ENCODE measurements at regions not wholly inside any gene's neighbourhood (a gene's known extent, or its start where the extent isn't known, plus 50 kb on each side); places are given as distances from the start of the nearest gene placed in this dataset.

GRCh38 chr2:216553482-216554240 is 55.0 kb downstream of the RPL37A start:
- DNase-seq (ENCODE audit: low read depth, low spot score) = no peak

GRCh38 chr2:216554286-216554685 is 55.6 kb downstream of the RPL37A start:
- no peak for DNase-seq (ENCODE audit: low read depth, low spot score)

- DNase-seq (ENCODE audit: low read depth, low spot score) = no peak
These were observed 56.1 kb downstream of the RPL37A start for GRCh38 chr2:216554755-216555154.

- DNase-seq (ENCODE audit: low read depth, low spot score) = no peak
These were observed 56.6 kb downstream of the RPL37A start for GRCh38 chr2:216555274-216555673.

GRCh38 chr2:216556202-216556601 is 57.6 kb downstream of the RPL37A start:
- no peak for DNase-seq (ENCODE audit: low read depth, low spot score)

GRCh38 chr2:216557413-216557812 is 58.8 kb downstream of the RPL37A start:
- no peak for DNase-seq (ENCODE audit: low read depth, low spot score)

- DNase-seq (ENCODE audit: low read depth, low spot score) = no peak
These were observed 59.2 kb downstream of the RPL37A start for GRCh38 chr2:216557820-216558219.

GRCh38 chr2:216559625-216560156 is 61.0 kb downstream of the RPL37A start:
- no peak for DNase-seq (ENCODE audit: low read depth, low spot score)

GRCh38 chr2:216560838-216561270 is 62.2 kb downstream of the RPL37A start:
- DNase-seq (ENCODE audit: low read depth, low spot score) = no peak

GRCh38 chr2:216562696-216563435 is 64.2 kb downstream of the RPL37A start:
- DNase-seq (ENCODE audit: low read depth, low spot score) = peak; percentile 29

GRCh38 chr2:216563646-216564045 is 65.0 kb downstream of the RPL37A start:
- no peak for DNase-seq (ENCODE audit: low read depth, low spot score)

GRCh38 chr2:216564611-216565010 is 66.0 kb downstream of the RPL37A start:
- DNase-seq (ENCODE audit: low read depth, low spot score) = no peak

GRCh38 chr2:216565956-216566355 is 67.3 kb upstream of the IGFBP2 start:
- DNase-seq (ENCODE audit: low read depth, low spot score) = no peak

GRCh38 chr2:216568576-216568975 is 64.6 kb upstream of the IGFBP2 start:
- no peak for DNase-seq (ENCODE audit: low read depth, low spot score)

GRCh38 chr2:216569765-216570164 is 63.5 kb upstream of the IGFBP2 start:
- no peak for DNase-seq (ENCODE audit: low read depth, low spot score)

GRCh38 chr2:216570357-216570756 is 62.9 kb upstream of the IGFBP2 start:
- DNase-seq (ENCODE audit: low read depth, low spot score) = no peak

GRCh38 chr2:216571178-216571908 is 61.9 kb upstream of the IGFBP2 start:
- no peak for DNase-seq (ENCODE audit: low read depth, low spot score)

- no peak for DNase-seq (ENCODE audit: low read depth, low spot score)
These were observed 61.2 kb upstream of the IGFBP2 start for GRCh38 chr2:216571909-216572513.

GRCh38 chr2:216572582-216573578 is 60.3 kb upstream of the IGFBP2 start:
- no peak for DNase-seq (ENCODE audit: low read depth, low spot score)

GRCh38 chr2:216574046-216574445 is 59.2 kb upstream of the IGFBP2 start:
- no peak for DNase-seq (ENCODE audit: low read depth, low spot score)
